ENCODE measurements at regions not wholly inside any gene's neighbourhood (a gene's known extent, or its start where the extent isn't known, plus 50 kb on each side); places are given as distances from the start of the nearest gene placed in this dataset.

- Histone ChIP-seq H3K4me1 (no peaks in the 10 kb centered on the region), H3K9ac (ENCODE audit: low read depth in 2 of 2, low read length in 2 of 2) (no peak overlapping the region), H3K27me3 (no peaks in the 10 kb centered on the region), H3K36me3 (no peaks in the 10 kb centered on the region), H3K4me3 (no peak overlapping the region), H3K9me3 (no peaks in the 10 kb centered on the region), H3K27ac (no peak overlapping the region)
- intact Hi-C loops (cut with DNase I) = no loop called here
- DNase-seq = no peak
- TF ChIP-seq, protein P1, sequence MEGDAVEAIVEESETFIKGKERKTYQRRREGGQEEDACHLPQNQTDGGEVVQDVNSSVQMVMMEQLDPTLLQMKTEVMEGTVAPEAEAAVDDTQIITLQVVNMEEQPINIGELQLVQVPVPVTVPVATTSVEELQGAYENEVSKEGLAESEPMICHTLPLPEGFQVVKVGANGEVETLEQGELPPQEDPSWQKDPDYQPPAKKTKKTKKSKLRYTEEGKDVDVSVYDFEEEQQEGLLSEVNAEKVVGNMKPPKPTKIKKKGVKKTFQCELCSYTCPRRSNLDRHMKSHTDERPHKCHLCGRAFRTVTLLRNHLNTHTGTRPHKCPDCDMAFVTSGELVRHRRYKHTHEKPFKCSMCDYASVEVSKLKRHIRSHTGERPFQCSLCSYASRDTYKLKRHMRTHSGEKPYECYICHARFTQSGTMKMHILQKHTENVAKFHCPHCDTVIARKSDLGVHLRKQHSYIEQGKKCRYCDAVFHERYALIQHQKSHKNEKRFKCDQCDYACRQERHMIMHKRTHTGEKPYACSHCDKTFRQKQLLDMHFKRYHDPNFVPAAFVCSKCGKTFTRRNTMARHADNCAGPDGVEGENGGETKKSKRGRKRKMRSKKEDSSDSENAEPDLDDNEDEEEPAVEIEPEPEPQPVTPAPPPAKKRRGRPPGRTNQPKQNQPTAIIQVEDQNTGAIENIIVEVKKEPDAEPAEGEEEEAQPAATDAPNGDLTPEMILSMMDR (IDR thresholded peaks at IDR 0.05) = no peak
These were observed 69.1 kb downstream of the SOX1 start for GRCh38 chr13:112136095-112136494.

GRCh38 chr13:112137144-112137543 lies 70.2 kb downstream of the SOX1 start:
- H3K27ac ChIP-seq = no peak overlapping the region
- no peak overlapping the region for H3K9ac ChIP-seq (ENCODE audit: low read depth in 2 of 2, low read length in 2 of 2)
- H3K27me3 ChIP-seq = no peaks in the 10 kb centered on the region
- H3K4me3 ChIP-seq = no peak overlapping the region
- TF ChIP-seq, protein P1 (IDR thresholded peaks at IDR 0.05) = no peak
- no peaks in the 10 kb centered on the region for H3K9me3 ChIP-seq
- H3K4me1 ChIP-seq = no peaks in the 10 kb centered on the region
- no peak for DNase-seq
- intact Hi-C loops (cut with DNase I) = no loop called here
- H3K36me3 ChIP-seq = no peaks in the 10 kb centered on the region

DNA sequence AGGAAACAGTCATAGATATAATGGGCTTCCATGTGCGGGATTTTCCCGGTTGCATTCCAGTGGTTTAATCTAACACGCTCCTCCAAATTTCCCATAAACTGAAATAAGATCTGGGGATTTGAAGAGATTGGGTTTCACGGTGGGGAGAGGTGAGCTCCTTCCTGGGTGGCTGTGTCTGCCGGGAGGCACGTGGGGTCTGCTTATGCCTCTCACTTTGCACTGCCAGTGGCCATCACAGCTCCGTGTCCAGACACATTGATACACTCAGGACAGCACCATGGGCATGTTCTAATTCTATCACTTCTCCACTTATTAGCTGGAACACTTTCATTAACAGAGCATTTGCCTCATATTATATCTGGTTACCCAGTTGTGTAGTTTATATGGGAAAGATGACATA lies 73.4 kb downstream of the SOX1 start:
- no peak for DNase-seq
- intact Hi-C loops (cut with DNase I) = no loop called here
- H3K27me3 ChIP-seq = no peaks in the 10 kb centered on the region

DNA sequence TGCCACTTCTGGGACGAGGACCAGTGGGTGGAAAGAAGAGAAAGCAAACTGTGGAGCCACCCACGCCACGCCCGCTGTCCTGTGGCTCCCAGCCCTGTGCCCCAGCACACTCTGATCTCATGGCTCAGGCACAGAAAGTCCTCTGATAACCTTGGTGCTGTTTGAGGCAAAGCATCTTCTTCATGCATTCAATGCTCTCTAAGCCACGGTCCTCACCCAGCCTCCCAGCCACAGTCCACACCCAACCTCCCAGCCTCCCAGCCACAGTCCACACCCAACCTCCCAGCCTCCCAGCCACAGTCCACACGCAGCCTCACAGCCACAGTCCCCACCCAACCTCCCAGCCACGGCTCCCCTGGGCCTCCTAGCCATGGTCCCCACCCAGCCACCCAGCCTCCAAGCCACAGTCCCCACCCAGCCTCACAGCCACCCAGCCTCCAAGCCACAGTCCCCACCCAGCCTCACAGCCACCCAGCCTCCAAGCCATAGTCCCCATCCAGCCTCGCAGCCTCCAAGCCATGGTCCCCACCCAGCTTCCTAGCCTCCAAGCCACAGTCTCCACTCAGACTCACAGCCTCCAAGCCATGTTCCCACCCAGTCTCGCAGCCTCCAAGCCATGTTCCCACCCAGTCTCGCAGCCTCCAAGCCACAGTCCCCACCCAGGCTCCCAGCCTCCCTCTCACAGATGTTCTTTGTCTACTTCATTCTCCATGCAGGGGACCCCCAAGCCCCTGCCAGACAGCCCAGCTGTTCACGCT lies 74.9 kb downstream of the SOX1 start:
- Histone ChIP-seq H3K9me3 (no peaks in the 10 kb centered on the region), H3K4me1 (no peaks in the 10 kb centered on the region), H3K9ac (ENCODE audit: low read depth in 2 of 2, low read length in 2 of 2) (no peak overlapping the region), H3K27me3 (no peaks in the 10 kb centered on the region), H3K27ac (no peak overlapping the region), H3K36me3 (no peaks in the 10 kb centered on the region), H3K4me3 (no peak overlapping the region)
- intact Hi-C loops (cut with DNase I) = no loop called here
- no peak for DNase-seq
- TF ChIP-seq, protein P1 (IDR thresholded peaks at IDR 0.05) = no peak

More for the DNA sequence above, 73.4 kb downstream of the SOX1 start:
- H3K4me1 ChIP-seq = no peaks in the 10 kb centered on the region
- no peaks in the 10 kb centered on the region for H3K9me3 ChIP-seq
- H3K4me3 ChIP-seq = no peak overlapping the region
- no peak overlapping the region for H3K27ac ChIP-seq
- no peaks in the 10 kb centered on the region for H3K36me3 ChIP-seq
- TF ChIP-seq, protein P1 (IDR thresholded peaks at IDR 0.05) = no peak
- no peak overlapping the region for H3K9ac ChIP-seq (ENCODE audit: low read depth in 2 of 2, low read length in 2 of 2)

DNA sequence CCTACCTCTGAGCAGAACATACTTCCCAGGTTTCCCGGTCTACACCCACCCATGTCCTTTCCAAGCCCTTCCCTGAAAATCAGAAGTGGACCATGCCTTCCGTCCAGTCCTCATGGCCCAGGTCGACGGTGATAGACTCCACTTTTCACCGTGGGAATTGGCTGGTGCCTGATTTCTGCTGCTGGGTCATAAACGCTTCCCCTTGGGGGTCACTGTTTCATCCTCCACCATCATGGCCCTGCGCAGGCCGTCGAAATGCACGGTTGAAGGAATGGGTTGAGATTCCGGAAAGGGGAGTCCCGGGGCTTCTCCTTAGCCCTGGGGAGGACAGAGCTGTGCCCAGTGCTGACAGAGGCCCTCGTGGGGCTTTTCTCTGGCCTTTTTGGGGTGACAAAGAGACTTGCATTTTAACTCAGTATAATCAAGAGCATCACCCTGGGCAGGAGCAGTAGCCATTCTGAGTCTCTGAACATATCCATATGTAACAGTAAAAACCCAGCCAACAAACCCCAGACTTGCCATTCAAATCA lies 75.5 kb downstream of the SOX1 start:
- TF ChIP-seq, protein P1 (IDR thresholded peaks at IDR 0.05) = no peak
- Histone ChIP-seq H3K4me1 (no peaks in the 10 kb centered on the region), H3K27ac (no peak overlapping the region), H3K27me3 (no peaks in the 10 kb centered on the region), H3K9ac (ENCODE audit: low read depth in 2 of 2, low read length in 2 of 2) (no peak overlapping the region), H3K9me3 (no peaks in the 10 kb centered on the region), H3K4me3 (no peak overlapping the region), H3K36me3 (no peaks in the 10 kb centered on the region)
- no peak for DNase-seq
- intact Hi-C loops (cut with DNase I) = no loop called here
